Activated T-cell treated with anti-CD3 and anti-CD28 coated beads for 24 hours (primary cell): ENCODE measurements at regions not wholly inside any gene's neighbourhood (a gene's known extent, or its start where the extent isn't known, plus 50 kb on each side); places are given as distances from the start of the nearest gene placed in this dataset.

ENCODE experiments used
- DNase-seq: peaks from one replicate; pipeline ENCODE4 v3.0.0-alpha.2; 2020; ENCODE audit warnings: low read depth

GRCh38 chr16:49127103-49127502, 154.5 kb downstream of the CBLN1 start:
- DNase-seq: no peak

GRCh38 chr16:49121636-49122035, 160.0 kb downstream of the CBLN1 start:
- no peak for DNase-seq

- DNase-seq: no peak
Observed at GRCh38 chr16:49120631-49121030, 161.0 kb downstream of the CBLN1 start.

GRCh38 chr16:49116873-49117272, 164.8 kb downstream of the CBLN1 start:
- DNase-seq: no peak

- DNase-seq: no peak
Observed at GRCh38 chr16:49115956-49116355, 165.7 kb downstream of the CBLN1 start.

GRCh38 chr16:49112754-49113153, 168.9 kb downstream of the CBLN1 start:
- DNase-seq: no peak

GRCh38 chr16:49111351-49111750, 170.3 kb downstream of the CBLN1 start:
- DNase-seq: no peak

GRCh38 chr16:49108611-49109010, 173.0 kb downstream of the CBLN1 start:
- DNase-seq: no peak

GRCh38 chr16:49103298-49103697, 178.3 kb downstream of the CBLN1 start:
- no peak for DNase-seq

- DNase-seq: no peak
Observed at GRCh38 chr16:49101997-49102396, 179.6 kb downstream of the CBLN1 start.

GRCh38 chr16:49100366-49100765, 181.3 kb downstream of the CBLN1 start:
- DNase-seq: no peak

- DNase-seq: no peak
Observed at GRCh38 chr16:49097964-49098363, 183.7 kb downstream of the CBLN1 start.

- no peak for DNase-seq
Observed at GRCh38 chr16:49096176-49096945, 185.3 kb downstream of the CBLN1 start.

GRCh38 chr16:49095539-49095938, 186.1 kb downstream of the CBLN1 start:
- DNase-seq: no peak

GRCh38 chr16:49094471-49094870, 187.2 kb downstream of the CBLN1 start:
- no peak for DNase-seq

- no peak for DNase-seq
Observed at GRCh38 chr16:49093939-49094338, 187.7 kb downstream of the CBLN1 start.

- no peak for DNase-seq
Observed at GRCh38 chr16:49092704-49093103, 188.9 kb downstream of the CBLN1 start.

GRCh38 chr16:49089533-49089932, 192.1 kb downstream of the CBLN1 start:
- DNase-seq: no peak

GRCh38 chr16:49089039-49089438, 192.6 kb downstream of the CBLN1 start:
- no peak for DNase-seq

GRCh38 chr16:49085686-49086085, 196.0 kb downstream of the CBLN1 start:
- no peak for DNase-seq

- no peak for DNase-seq
Observed at GRCh38 chr16:49084628-49085390, 196.8 kb downstream of the CBLN1 start.

- DNase-seq: no peak
Observed at GRCh38 chr16:49081554-49081953, 200.1 kb downstream of the CBLN1 start.

GRCh38 chr16:49081086-49081485, 200.6 kb downstream of the CBLN1 start:
- no peak for DNase-seq

- DNase-seq: no peak
Observed at GRCh38 chr16:49078571-49078970, 203.1 kb downstream of the CBLN1 start.
